GM23338 (cell line): ENCODE measurements at regions not wholly inside any gene's neighbourhood (a gene's known extent, or its start where the extent isn't known, plus 50 kb on each side); places are given as distances from the start of the nearest gene placed in this dataset.
"Not testable (repeated sequence)": the region's sequence is repeated elsewhere in the genome, so short reads cannot be mapped to it uniquely, and the experiment has no call there.

Source experiments
- CREB1 ChIP-seq: fragments of 250-450 bp; sonication (Bioruptor Pico); IDR thresholded peaks from 2 replicates; pipeline ENCODE4 v1.5.0; 2020; ENCODE audit warnings: low read depth, mild to moderate bottlenecking, moderate library complexity
- EZH2 ChIP-seq: fragments of 200-600 bp; sonication (generic); IDR thresholded peaks from one replicate; pipeline ENCODE4 v1.8.0; 2017; ENCODE audit warnings: antibody characterized with exemption, mild to moderate bottlenecking, low read depth; ENCODE audit not compliant: unreplicated experiment
- EZH2phosphoT487 ChIP-seq: fragments of 200-600 bp; sonication (generic); IDR thresholded peaks from one replicate; pipeline ENCODE4 v1.8.1; 2018; ENCODE audit warnings: antibody characterized with exemption; ENCODE audit not compliant: unreplicated experiment
- JUNB ChIP-seq: IDR thresholded peaks from one replicate; pipeline ENCODE4 v1.6.1; 2016; ENCODE audit warnings: antibody characterized with exemption; ENCODE audit not compliant: unreplicated experiment
- NANOG ChIP-seq: IDR thresholded peaks from 2 replicates; pipeline ENCODE4 v1.6.1; 2016; ENCODE audit warnings: antibody characterized with exemption, borderline replicate concordance
- POLR2AphosphoS5 ChIP-seq: IDR thresholded peaks from 2 replicates; pipeline ENCODE4 v1.6.1; 2016; ENCODE audit warnings: antibody characterized with exemption, low read depth
- ZNF331 ChIP-seq: fragments of 250-450 bp; sonication (Bioruptor Pico); IDR thresholded peaks from 2 replicates; pipeline ENCODE4 v1.5.0; 2020; ENCODE audit warnings: low read depth, mild to moderate bottlenecking, moderate library complexity
- TF ChIP-seq, protein P1 (sequence below), 2 experiments: fragments of 200-600 bp in 1 of 2; sonication (generic) in 1 of 2; conservative IDR thresholded peaks; 2 replicates each; pipeline versions ENCODE4 v1.5.1 to v1.6.1; 2016 to 2017; ENCODE audit warnings: antibody characterized with exemption in 2 of 2, low read depth in 2 of 2, mild to moderate bottlenecking in 2 of 2, moderate library complexity in 1 of 2
- TF ChIP-seq, protein P2 (sequence below): IDR thresholded peaks from 2 replicates; pipeline ENCODE4 v1.6.1; 2016; ENCODE audit warnings: antibody characterized with exemption
- TF ChIP-seq, protein P3 (sequence below): IDR thresholded peaks from one replicate; pipeline ENCODE4 v1.6.1; 2018; ENCODE audit warnings: antibody characterized with exemption; ENCODE audit not compliant: unreplicated experiment

DNA sequence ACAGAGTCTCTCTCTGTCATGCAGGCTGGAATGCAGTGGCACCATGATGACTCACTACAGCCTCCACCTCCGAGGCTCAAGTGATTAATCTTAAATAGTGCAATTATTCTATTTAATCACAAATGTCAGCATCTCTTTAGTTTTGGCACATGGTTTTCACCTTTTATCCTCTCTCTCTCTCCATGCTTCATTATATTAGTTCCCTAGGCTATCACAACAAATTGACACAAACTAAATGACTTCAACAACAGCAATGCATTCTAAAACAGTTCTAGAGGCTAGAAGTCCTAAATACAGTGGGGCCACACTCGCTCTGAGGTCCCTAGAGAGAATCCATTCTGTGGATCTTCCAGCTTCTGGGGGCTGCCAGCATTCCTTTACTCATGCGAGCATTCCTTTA lies 178.2 kb upstream of the ZNG1F start:
- TF ChIP-seq, protein P1, sequence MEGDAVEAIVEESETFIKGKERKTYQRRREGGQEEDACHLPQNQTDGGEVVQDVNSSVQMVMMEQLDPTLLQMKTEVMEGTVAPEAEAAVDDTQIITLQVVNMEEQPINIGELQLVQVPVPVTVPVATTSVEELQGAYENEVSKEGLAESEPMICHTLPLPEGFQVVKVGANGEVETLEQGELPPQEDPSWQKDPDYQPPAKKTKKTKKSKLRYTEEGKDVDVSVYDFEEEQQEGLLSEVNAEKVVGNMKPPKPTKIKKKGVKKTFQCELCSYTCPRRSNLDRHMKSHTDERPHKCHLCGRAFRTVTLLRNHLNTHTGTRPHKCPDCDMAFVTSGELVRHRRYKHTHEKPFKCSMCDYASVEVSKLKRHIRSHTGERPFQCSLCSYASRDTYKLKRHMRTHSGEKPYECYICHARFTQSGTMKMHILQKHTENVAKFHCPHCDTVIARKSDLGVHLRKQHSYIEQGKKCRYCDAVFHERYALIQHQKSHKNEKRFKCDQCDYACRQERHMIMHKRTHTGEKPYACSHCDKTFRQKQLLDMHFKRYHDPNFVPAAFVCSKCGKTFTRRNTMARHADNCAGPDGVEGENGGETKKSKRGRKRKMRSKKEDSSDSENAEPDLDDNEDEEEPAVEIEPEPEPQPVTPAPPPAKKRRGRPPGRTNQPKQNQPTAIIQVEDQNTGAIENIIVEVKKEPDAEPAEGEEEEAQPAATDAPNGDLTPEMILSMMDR (conservative IDR thresholded peaks at IDR 0.05; ENCODE audit: low read depth in 2 of 2), result not testable (repeated sequence)
- not testable (repeated sequence) for TF ChIP-seq CREB1 (CRISPR knock-in tag); EZH2; POLR2AphosphoS5; EZH2phosphoT487; ZNF331; JUNB; NANOG
- TF ChIP-seq, protein P2, sequence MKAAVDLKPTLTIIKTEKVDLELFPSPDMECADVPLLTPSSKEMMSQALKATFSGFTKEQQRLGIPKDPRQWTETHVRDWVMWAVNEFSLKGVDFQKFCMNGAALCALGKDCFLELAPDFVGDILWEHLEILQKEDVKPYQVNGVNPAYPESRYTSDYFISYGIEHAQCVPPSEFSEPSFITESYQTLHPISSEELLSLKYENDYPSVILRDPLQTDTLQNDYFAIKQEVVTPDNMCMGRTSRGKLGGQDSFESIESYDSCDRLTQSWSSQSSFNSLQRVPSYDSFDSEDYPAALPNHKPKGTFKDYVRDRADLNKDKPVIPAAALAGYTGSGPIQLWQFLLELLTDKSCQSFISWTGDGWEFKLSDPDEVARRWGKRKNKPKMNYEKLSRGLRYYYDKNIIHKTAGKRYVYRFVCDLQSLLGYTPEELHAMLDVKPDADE, result not testable (repeated sequence)
- TF ChIP-seq, protein P3, sequence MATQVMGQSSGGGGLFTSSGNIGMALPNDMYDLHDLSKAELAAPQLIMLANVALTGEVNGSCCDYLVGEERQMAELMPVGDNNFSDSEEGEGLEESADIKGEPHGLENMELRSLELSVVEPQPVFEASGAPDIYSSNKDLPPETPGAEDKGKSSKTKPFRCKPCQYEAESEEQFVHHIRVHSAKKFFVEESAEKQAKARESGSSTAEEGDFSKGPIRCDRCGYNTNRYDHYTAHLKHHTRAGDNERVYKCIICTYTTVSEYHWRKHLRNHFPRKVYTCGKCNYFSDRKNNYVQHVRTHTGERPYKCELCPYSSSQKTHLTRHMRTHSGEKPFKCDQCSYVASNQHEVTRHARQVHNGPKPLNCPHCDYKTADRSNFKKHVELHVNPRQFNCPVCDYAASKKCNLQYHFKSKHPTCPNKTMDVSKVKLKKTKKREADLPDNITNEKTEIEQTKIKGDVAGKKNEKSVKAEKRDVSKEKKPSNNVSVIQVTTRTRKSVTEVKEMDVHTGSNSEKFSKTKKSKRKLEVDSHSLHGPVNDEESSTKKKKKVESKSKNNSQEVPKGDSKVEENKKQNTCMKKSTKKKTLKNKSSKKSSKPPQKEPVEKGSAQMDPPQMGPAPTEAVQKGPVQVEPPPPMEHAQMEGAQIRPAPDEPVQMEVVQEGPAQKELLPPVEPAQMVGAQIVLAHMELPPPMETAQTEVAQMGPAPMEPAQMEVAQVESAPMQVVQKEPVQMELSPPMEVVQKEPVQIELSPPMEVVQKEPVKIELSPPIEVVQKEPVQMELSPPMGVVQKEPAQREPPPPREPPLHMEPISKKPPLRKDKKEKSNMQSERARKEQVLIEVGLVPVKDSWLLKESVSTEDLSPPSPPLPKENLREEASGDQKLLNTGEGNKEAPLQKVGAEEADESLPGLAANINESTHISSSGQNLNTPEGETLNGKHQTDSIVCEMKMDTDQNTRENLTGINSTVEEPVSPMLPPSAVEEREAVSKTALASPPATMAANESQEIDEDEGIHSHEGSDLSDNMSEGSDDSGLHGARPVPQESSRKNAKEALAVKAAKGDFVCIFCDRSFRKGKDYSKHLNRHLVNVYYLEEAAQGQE, result not testable (repeated sequence)
